ENCODE measurements at regions not wholly inside any gene's neighbourhood (a gene's known extent, or its start where the extent isn't known, plus 50 kb on each side); places are given as distances from the start of the nearest gene placed in this dataset.

DNA sequence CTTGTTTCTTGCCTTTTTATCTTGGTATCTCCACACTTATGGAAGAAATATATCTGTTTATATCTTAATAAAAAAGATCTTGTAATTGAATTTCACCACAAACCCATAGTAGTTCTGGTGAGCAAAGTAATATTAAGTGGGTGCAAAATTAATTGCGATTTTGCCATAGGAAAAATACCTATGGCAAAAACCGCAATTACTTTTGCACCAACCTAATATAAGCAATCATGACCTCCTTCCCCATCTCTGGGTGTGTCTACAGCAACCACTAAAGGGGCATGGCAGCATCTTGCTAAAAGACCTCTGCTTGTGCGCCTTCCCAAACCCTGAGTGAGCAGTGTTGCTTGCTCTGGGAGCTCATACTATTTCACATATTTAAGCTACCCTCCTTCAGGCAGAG is 124.2 kb upstream of the GUCY1A1 start:
- H3K27ac ChIP-seq (ENCODE audit: low read depth, low read length, poor library complexity, severe bottlenecking): no peak overlapping the region

GRCh38 chr4:155541716-155542115 is 124.9 kb upstream of the GUCY1A1 start:
- no peaks in the 10 kb centered on the region for H3K4me1 ChIP-seq (ENCODE audit: insufficient read depth, low read length, severe bottlenecking)
- H3K79me2 ChIP-seq (ENCODE audit: insufficient read depth, low read length): no peaks in the 10 kb centered on the region
- no peaks in the 10 kb centered on the region for H4K20me1 ChIP-seq (ENCODE audit: insufficient read depth, low read length)
- H3K27ac ChIP-seq (ENCODE audit: low read depth, low read length, poor library complexity, severe bottlenecking): no peak overlapping the region
- H3K27me3 ChIP-seq (ENCODE audit: insufficient read depth, low read length): no peaks in the 10 kb centered on the region
- H3K9me2 ChIP-seq (ENCODE audit: low read depth, low read length): no peaks in the 10 kb centered on the region
- no peaks in the 10 kb centered on the region for H3F3A ChIP-seq (ENCODE audit: insufficient read depth, low read length)
- H3K4me3 ChIP-seq (ENCODE audit: low read depth, low read length, poor library complexity, severe bottlenecking): no peak overlapping the region
- no peak overlapping the region for H3K9ac ChIP-seq (ENCODE audit: low read length)
- H2AFZ ChIP-seq (ENCODE audit: low read length): no peak overlapping the region
- no peak for TF ChIP-seq EZH2 (IDR thresholded peaks at IDR 0.05; ENCODE audit: borderline replicate concordance, low read length)
- TF ChIP-seq, protein P1, sequence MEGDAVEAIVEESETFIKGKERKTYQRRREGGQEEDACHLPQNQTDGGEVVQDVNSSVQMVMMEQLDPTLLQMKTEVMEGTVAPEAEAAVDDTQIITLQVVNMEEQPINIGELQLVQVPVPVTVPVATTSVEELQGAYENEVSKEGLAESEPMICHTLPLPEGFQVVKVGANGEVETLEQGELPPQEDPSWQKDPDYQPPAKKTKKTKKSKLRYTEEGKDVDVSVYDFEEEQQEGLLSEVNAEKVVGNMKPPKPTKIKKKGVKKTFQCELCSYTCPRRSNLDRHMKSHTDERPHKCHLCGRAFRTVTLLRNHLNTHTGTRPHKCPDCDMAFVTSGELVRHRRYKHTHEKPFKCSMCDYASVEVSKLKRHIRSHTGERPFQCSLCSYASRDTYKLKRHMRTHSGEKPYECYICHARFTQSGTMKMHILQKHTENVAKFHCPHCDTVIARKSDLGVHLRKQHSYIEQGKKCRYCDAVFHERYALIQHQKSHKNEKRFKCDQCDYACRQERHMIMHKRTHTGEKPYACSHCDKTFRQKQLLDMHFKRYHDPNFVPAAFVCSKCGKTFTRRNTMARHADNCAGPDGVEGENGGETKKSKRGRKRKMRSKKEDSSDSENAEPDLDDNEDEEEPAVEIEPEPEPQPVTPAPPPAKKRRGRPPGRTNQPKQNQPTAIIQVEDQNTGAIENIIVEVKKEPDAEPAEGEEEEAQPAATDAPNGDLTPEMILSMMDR (IDR thresholded peaks at IDR 0.05; ENCODE audit: low read length): no peak
- H3K4me2 ChIP-seq (ENCODE audit: low read length): no peak overlapping the region
- H3K9me3 ChIP-seq (ENCODE audit: low read length): no peaks in the 10 kb centered on the region
- no peaks in the 10 kb centered on the region for H3K36me3 ChIP-seq (ENCODE audit: insufficient read depth, low read length)

More for the DNA sequence above, 124.2 kb upstream of the GUCY1A1 start:
- Histone ChIP-seq H3K79me2 (ENCODE audit: insufficient read depth, low read length) (no peaks in the 10 kb centered on the region), H2AFZ (ENCODE audit: low read length) (no peak overlapping the region), H3K9ac (ENCODE audit: low read length) (no peak overlapping the region), H3K4me2 (ENCODE audit: low read length) (no peak overlapping the region), H4K20me1 (ENCODE audit: insufficient read depth, low read length) (no peaks in the 10 kb centered on the region), H3K9me2 (ENCODE audit: low read depth, low read length) (no peaks in the 10 kb centered on the region), H3K27me3 (ENCODE audit: insufficient read depth, low read length) (no peaks in the 10 kb centered on the region), H3K4me1 (ENCODE audit: insufficient read depth, low read length, severe bottlenecking) (no peaks in the 10 kb centered on the region), H3K36me3 (ENCODE audit: insufficient read depth, low read length) (no peaks in the 10 kb centered on the region), H3K4me3 (ENCODE audit: low read depth, low read length, poor library complexity, severe bottlenecking) (no peak overlapping the region), H3F3A (ENCODE audit: insufficient read depth, low read length) (no peaks in the 10 kb centered on the region), H3K9me3 (ENCODE audit: low read length) (no peaks in the 10 kb centered on the region)
- TF ChIP-seq EZH2 (IDR thresholded peaks at IDR 0.05; ENCODE audit: borderline replicate concordance, low read length): no peak
- TF ChIP-seq, protein P1 (IDR thresholded peaks at IDR 0.05; ENCODE audit: low read length): no peak

DNA sequence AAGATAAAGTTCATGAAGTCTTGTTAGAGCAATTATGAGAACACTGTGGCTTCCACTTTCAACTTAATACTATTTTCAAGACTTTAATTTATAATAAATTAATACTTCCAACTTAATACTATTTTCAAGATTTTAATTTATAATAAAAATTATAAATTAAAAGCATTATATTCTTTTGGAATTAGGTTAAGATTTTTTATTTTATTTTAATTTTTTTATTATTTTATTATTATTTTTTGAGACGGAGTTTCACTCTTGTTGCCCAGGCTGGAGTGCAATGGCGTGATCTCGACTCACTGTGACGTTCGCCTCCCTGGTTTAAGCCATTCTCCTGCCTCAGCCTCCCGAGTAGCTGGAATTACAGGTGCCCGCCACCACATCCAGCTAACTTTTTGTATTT is 126.0 kb upstream of the GUCY1A1 start:
- H3K4me1 ChIP-seq (ENCODE audit: insufficient read depth, low read length, severe bottlenecking): no peaks in the 10 kb centered on the region
- no peaks in the 10 kb centered on the region for H3K9me3 ChIP-seq (ENCODE audit: low read length)
- no peaks in the 10 kb centered on the region for H3K27me3 ChIP-seq (ENCODE audit: insufficient read depth, low read length)
- no peak overlapping the region for H3K4me2 ChIP-seq (ENCODE audit: low read length)
- no peaks in the 10 kb centered on the region for H3K36me3 ChIP-seq (ENCODE audit: insufficient read depth, low read length)
- H3K79me2 ChIP-seq (ENCODE audit: insufficient read depth, low read length): no peaks in the 10 kb centered on the region
- no peak overlapping the region for H3K4me3 ChIP-seq (ENCODE audit: low read depth, low read length, poor library complexity, severe bottlenecking)
- H2AFZ ChIP-seq (ENCODE audit: low read length): no peak overlapping the region
- no peaks in the 10 kb centered on the region for H3K9me2 ChIP-seq (ENCODE audit: low read depth, low read length)
- no peak for TF ChIP-seq EZH2 (IDR thresholded peaks at IDR 0.05; ENCODE audit: borderline replicate concordance, low read length)
- TF ChIP-seq, protein P1 (IDR thresholded peaks at IDR 0.05; ENCODE audit: low read length): no peak
- H3F3A ChIP-seq (ENCODE audit: insufficient read depth, low read length): no peaks in the 10 kb centered on the region
- no peak overlapping the region for H3K9ac ChIP-seq (ENCODE audit: low read length)
- no peaks in the 10 kb centered on the region for H4K20me1 ChIP-seq (ENCODE audit: insufficient read depth, low read length)
- no peak overlapping the region for H3K27ac ChIP-seq (ENCODE audit: low read depth, low read length, poor library complexity, severe bottlenecking)

Measured in OCI-LY1 (cell line).